ENCODE measurements at regions not wholly inside any gene's neighbourhood (a gene's known extent, or its start where the extent isn't known, plus 50 kb on each side); places are given as distances from the start of the nearest gene placed in this dataset.
"Not testable (repeated sequence)": the region's sequence is repeated elsewhere in the genome, so short reads cannot be mapped to it uniquely, and the experiment has no call there.

DNA sequence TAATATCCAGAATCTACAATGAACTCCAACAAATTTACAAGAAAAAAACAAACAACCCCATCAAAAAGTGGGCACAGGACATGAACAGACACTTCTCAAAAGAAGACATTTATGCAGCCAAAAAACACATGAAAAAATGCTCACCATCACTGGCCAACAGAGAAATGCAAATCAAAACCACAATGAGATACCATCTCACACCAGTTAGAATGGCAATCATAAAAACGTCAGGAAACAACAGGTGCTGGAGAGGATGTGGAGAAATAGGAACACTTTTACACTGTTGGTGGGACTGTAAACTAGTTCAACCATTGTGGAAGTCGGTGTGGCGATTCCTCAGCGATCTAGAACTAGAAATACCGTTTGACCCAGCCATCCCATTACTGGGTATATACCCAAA is 1250.1 kb downstream of the FSCB start:
- TF ChIP-seq TSHZ2 (CRISPR knock-in tag; IDR thresholded peaks at IDR 0.05); PATZ1 (CRISPR knock-in tag; IDR thresholded peaks at IDR 0.05; ENCODE audit: borderline replicate concordance): not testable (repeated sequence)
